GM19239 (cell line): ENCODE measurements at regions not wholly inside any gene's neighbourhood (a gene's known extent, or its start where the extent isn't known, plus 50 kb on each side); places are given as distances from the start of the nearest gene placed in this dataset.
"Not testable (repeated sequence)": the region's sequence is repeated elsewhere in the genome, so short reads cannot be mapped to it uniquely, and the experiment has no call there.

ENCODE experiments used
- DNase-seq: peaks from one replicate; pipeline ENCODE4 v3.0.0; 2011; ENCODE audit warnings: low spot score; ENCODE audit not compliant: insufficient read length
- FAIRE-seq: peaks from 2 replicates; lab custom pipeline; 2011; peaks lifted over from hg19 to GRCh38; lab: Jason Lieb, UNC

DNA sequence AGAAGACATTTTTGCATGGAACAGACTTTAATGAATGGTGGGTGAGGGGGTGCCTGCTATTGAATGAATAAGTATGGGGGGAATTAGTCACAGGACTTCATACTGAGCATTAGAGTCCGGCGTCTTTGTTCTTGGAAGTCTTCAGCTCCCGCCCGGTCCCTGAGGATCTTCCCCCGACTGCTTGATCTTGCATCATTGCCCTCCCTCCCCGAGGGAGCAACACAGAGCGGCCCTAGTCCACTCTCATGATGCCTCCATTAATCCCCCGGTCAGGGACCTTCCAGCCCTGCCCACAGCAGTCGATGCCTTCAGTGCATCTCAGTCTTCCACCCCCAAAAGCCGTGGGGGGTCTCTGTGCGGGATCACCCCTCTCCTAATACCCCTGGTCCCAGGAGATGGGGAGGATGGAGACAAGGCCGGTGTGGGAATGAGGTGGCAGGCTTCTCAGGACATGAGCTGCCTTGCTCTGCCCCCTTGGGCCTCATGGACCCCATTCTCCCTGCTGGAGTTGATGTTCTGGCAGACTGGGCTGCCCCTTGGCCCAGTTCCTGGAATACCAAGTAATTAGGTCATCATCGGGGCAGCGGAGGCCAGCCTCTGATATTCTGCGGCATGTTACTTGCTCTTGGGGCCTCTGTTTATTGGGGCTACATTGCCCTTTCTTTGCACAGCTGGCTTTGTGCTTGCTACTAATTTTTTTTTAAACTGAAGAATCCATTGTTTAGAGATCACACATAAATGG lies 110.5 kb upstream of the PLGLB2 start:
- not testable (repeated sequence) for FAIRE-seq, DNase-seq

- DNase-seq, FAIRE-seq: not testable (repeated sequence)
These were observed 109.6 kb upstream of the PLGLB2 start for GRCh38 chr2:87638114-87638807.

- FAIRE-seq, DNase-seq: not testable (repeated sequence)
These were observed 109.0 kb upstream of the PLGLB2 start for GRCh38 chr2:87638872-87639271.

DNA sequence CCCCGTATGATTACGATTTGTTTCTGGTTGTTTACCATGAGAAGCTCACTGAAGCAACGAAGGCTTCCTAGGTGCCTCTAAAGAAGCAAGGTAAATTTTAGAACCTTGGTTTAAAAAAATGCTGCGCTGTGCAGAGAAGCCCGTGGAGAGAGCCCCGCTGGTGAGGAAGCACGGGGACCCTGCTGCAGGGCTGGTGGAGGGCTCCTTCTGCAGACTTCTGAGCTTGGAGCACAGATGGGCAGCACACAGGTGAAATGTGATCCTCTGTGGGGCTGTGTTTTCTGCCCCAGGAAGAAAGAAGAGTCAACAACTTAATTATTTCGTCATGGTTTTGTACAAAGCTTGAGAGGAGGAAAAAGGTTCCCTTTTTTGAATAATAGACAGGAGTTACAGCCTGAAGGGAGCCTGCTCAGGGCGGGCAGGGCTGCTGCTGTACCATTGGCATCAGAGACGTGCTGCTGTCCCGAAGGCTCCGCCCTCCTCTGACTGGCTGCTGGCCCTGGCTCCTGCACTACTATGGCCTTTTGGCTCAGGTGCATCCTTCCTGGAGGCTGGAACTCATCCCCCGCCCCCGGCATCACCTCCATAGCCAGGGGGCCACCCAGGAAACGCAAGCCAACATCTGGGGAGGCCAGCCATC lies 108.0 kb upstream of the PLGLB2 start:
- not testable (repeated sequence) for DNase-seq, FAIRE-seq

- not testable (repeated sequence) for DNase-seq, FAIRE-seq
These were observed 106.8 kb upstream of the PLGLB2 start for GRCh38 chr2:87640961-87641563.

- FAIRE-seq, DNase-seq: not testable (repeated sequence)
These were observed 104.7 kb upstream of the PLGLB2 start for GRCh38 chr2:87643165-87643564.

DNA sequence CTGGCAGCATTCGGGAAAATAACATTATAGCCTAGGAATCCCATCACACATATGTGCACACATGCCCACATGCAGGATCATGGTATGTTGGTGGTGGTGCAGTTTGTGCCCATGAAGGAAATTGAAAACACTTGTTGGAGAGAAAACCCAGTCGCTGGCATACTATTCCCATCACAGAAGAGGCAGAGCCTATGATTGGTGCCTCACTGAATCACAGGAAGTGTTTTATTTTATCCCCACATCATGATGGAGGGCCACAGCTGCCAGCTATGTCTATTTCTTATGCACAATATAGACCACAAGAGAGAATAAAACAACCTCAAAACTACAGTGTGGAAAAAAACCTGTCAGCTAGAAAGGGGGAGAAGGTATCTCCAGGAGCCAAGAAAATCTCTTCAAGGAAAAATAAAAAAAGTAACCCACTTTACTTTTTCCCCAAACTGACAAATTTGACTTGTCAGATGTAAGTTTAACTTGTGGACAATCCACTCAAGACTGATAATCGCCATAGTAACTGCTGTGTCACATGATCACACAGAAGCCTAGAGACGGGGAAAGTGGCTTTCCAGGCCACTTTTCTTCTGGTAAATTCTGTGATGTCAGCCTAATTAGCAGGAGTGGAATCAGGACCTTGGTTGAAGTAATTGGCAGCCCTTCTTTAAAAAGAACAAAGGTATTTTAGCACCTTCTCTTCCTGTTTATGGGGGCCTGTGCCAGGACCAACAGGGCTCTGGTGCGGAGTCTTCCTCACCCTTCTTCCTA lies 100.0 kb upstream of the PLGLB2 start:
- not testable (repeated sequence) for FAIRE-seq, DNase-seq

DNA sequence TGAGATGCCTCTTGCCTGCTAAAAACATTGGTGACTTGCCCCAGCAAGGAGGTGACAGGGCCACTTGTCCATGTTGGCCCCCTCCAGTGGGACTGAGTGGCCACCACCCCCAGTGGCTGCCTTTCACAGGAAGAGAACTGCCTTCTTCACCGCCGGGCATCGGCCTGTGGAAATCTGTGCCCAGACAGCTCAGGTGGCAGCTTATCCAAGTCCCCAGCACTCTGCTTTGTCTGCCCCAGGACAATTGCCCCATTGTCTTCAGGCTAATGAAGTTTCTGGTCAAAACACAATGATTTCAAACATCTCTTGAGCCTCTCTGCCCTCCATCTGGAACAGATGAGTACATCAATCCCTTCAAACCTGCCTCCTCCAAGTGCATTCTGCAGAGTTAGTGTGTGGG lies 99.1 kb upstream of the PLGLB2 start:
- DNase-seq, FAIRE-seq: not testable (repeated sequence)

GRCh38 chr2:87649871-87650270 lies 98.0 kb upstream of the PLGLB2 start:
- not testable (repeated sequence) for DNase-seq, FAIRE-seq

- not testable (repeated sequence) for FAIRE-seq, DNase-seq
These were observed 97.0 kb upstream of the PLGLB2 start for GRCh38 chr2:87650837-87651236.

- not testable (repeated sequence) for FAIRE-seq, DNase-seq
These were observed 96.3 kb upstream of the PLGLB2 start for GRCh38 chr2:87651589-87651988.

DNA sequence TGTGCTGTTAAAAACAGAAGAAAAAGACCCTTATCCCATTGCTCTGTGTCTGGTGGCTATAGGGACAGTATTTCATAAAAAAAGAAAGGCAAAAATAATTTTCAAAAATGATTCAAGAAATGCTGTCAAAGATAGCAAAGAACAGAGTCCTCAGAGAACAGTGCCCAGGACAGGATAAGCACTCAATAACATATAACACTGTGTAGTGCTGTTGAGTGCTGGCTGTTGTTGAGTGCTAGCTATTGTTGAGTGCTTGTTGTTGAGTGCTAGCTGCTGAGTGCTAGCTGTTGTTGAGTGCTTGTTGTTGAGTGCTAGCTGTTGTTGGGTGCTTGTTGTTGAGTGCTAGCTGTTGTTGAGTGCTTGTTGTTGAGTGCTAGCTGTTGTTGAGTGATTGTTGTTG lies 94.5 kb upstream of the PLGLB2 start:
- not testable (repeated sequence) for FAIRE-seq, DNase-seq

DNA sequence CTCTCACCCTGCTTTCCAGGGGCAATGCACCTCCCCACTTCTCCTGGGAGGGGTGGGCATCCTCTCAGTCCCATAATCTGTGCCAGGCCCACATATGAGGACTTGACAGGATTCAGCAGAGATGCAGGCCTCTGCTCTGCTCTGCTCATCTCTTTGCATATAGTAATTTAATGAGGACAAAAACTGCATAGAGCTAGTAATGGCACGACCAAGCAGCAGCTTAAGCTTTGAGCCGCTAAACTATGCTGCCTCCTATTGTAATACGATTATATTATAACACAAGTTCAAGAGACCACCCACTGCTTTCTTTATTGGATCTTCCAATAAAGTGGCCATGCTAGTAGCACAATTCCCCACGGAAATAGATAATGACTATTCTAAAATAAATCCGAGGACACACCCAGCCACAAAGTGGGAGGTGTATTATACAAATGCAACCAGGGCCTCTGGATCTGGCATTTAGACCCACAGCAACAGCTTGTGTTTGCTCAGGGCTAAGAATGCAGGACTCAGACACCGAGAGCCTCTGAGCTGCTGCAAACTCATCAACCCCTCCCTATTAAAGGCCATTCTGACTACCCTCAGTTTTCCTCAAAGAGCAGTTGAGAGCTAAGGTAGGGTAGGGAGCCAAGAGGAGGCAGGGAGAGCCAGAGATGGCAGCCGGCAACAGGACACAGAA lies 93.6 kb upstream of the PLGLB2 start:
- DNase-seq, FAIRE-seq: not testable (repeated sequence)

- not testable (repeated sequence) for FAIRE-seq, DNase-seq
These were observed 90.0 kb upstream of the PLGLB2 start for GRCh38 chr2:87657915-87658314.

- FAIRE-seq, DNase-seq: not testable (repeated sequence)
These were observed 89.5 kb upstream of the PLGLB2 start for GRCh38 chr2:87658357-87658756.

DNA sequence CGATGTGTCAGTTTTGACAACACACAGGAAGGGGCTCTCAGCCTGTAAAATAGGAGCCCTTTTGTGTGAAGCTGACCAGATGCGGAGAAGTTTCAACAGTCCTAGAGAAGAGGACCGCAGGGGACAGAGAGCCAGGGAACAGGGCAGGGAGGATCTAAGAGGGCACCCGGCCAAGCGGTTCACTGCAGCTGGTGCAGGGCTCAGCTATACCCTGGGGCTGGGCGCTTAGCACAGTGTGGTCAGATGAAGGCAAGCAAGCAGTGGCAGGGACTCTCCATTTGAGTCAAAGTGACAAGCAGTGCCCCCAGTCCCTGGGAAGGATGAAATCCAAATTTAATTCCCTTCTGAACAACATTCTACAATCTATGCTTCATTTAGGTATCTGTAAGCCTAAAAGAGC lies 88.9 kb upstream of the PLGLB2 start:
- DNase-seq, FAIRE-seq: not testable (repeated sequence)

DNA sequence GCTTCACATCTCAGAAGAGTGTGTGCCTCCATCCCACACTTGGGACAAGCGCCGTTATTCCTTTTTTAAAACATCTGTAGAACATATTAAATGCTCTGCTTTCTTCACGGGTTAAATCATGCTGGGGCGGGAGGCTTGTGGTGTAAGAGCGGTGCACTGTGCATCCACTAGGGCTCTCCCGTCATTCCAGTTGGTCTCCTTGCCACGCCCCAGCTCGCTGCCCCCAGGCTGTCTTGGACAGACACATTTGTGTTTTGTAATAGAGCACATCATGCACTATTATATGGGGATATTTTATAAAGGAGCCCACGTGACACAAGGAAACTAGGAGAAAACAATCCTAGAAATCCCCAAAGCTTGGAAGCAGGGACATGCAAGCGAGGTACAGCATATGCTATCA lies 87.7 kb upstream of the PLGLB2 start:
- DNase-seq, FAIRE-seq: not testable (repeated sequence)

- not testable (repeated sequence) for DNase-seq, FAIRE-seq
These were observed 85.3 kb upstream of the PLGLB2 start for GRCh38 chr2:87662316-87663290.
